Left renal pelvis (tissue), 4 donors: ENCODE measurements at regions not wholly inside any gene's neighbourhood (a gene's known extent, or its start where the extent isn't known, plus 50 kb on each side); places are given as distances from the start of the nearest gene placed in this dataset.
A peak's percentile ranks its signal among the peaks of the same experiment; 100 is the strongest.
"Not testable (repeated sequence)": the region's sequence is repeated elsewhere in the genome, so short reads cannot be mapped to it uniquely, and the experiment has no call there.

Experiments used
- DNase-seq, 4 donors: peaks; one replicate each; pipeline ENCODE4 v3.0.0-alpha.2; 2013; ENCODE audit warnings: low read depth in 4 of 4, low spot score in 3 of 4

GRCh38 chr14:54232735-54233134, 164.1 kb upstream of the CDKN3 start:
- no peak for DNase-seq

- DNase-seq = no peak
Observed at GRCh38 chr14:54241517-54241916, 155.3 kb upstream of the CDKN3 start.

GRCh38 chr14:54251356-54251755, 145.5 kb upstream of the CDKN3 start:
- DNase-seq = no peak

- no peak for DNase-seq
Observed at GRCh38 chr14:54252072-54252730, 144.6 kb upstream of the CDKN3 start.

- DNase-seq = no peak
Observed at GRCh38 chr14:54253195-54253947, 143.4 kb upstream of the CDKN3 start.

- no peak for DNase-seq
Observed at GRCh38 chr14:54256156-54256555, 140.7 kb upstream of the CDKN3 start.

- no peak for DNase-seq
Observed at GRCh38 chr14:54257424-54257823, 139.4 kb upstream of the CDKN3 start.

GRCh38 chr14:54258382-54258781, 138.4 kb upstream of the CDKN3 start:
- no peak for DNase-seq

- DNase-seq = peak in 1 of 4 donors; percentile 6
Observed at GRCh38 chr14:54259821-54260220, 137.0 kb upstream of the CDKN3 start.

GRCh38 chr14:54261283-54261682, 135.5 kb upstream of the CDKN3 start:
- no peak for DNase-seq

GRCh38 chr14:54266616-54267015, 130.2 kb upstream of the CDKN3 start:
- DNase-seq = not testable (repeated sequence)

GRCh38 chr14:54267172-54267571, 129.6 kb upstream of the CDKN3 start:
- no peak for DNase-seq

- no peak for DNase-seq
Observed at GRCh38 chr14:54275997-54276725, 120.6 kb upstream of the CDKN3 start.

GRCh38 chr14:54278087-54278486, 118.7 kb upstream of the CDKN3 start:
- DNase-seq = no peak

GRCh38 chr14:54278665-54279295, 118.0 kb upstream of the CDKN3 start:
- DNase-seq = no peak

- DNase-seq = no peak
Observed at GRCh38 chr14:54282849-54283248, 114.0 kb upstream of the CDKN3 start.

GRCh38 chr14:54285030-54285429, 111.8 kb upstream of the CDKN3 start:
- DNase-seq = no peak

- no peak for DNase-seq
Observed at GRCh38 chr14:54291491-54292191, 105.2 kb upstream of the CDKN3 start.

GRCh38 chr14:54294802-54295201, 102.0 kb upstream of the CDKN3 start:
- no peak for DNase-seq
